IMR-90 (cell line): ENCODE measurements at regions not wholly inside any gene's neighbourhood (a gene's known extent, or its start where the extent isn't known, plus 50 kb on each side); places are given as distances from the start of the nearest gene placed in this dataset.

ENCODE experiments used
- ATAC-seq: fragments of 200-7000 bp; cut with Tn5 transposase; 2 replicates; pipeline ENCODE4 v1.9.1; 2020; ENCODE audit warnings: low read depth, mild to moderate bottlenecking, moderate library complexity
- BruUV-seq: library from RNA; stranded (reverse); fragments of 400-500 nt; replicated peaks from 2 replicates; lab custom pipeline; 2021; lab: Mats Ljungman, UMichigan
- CTCF ChIA-PET: fragments of 300-600 bp; formaldehyde crosslinking; extraction: SDS; loops from one replicate; lab custom pipeline; 2021; ENCODE audit warnings: antibody characterized with exemption; lab: Yijun Ruan, JAX
- POLR2A ChIA-PET: fragments of 300-600 bp; sonication (Branson Sonifier 250); formaldehyde crosslinking; loops from one replicate; lab custom pipeline; 2022; ENCODE audit warnings: antibody characterized with exemption; ENCODE audit not compliant: unreplicated experiment; lab: Charles Lee
- DNase-seq: peaks from one replicate; pipeline ENCODE4 v3.0.0; 2013
- H2AFZ ChIP-seq: replicated peaks from 2 replicates; pipeline ENCODE3; 2013; ENCODE audit warnings: low read length, mild to moderate bottlenecking; ENCODE audit not compliant: poor library complexity
- H2AK5ac ChIP-seq: 2 replicates; pipeline ENCODE4 v1.6.1; 2013; ENCODE audit warnings: low read depth, low read length, inconsistent platforms
- H2AK9ac ChIP-seq: replicated peaks from 2 replicates; pipeline ENCODE3; 2013; ENCODE audit warnings: mild to moderate bottlenecking, low read depth, low read length, moderate library complexity; ENCODE audit not compliant: poor library complexity
- H2BK120ac ChIP-seq: 2 replicates; pipeline ENCODE4 v1.6.1; 2013; ENCODE audit warnings: low read depth, low read length, inconsistent platforms
- H2BK15ac ChIP-seq: 3 replicates; pipeline ENCODE4 v1.6.1; 2013; ENCODE audit warnings: low read depth, low read length, inconsistent platforms
- H2BK20ac ChIP-seq: 2 replicates; pipeline ENCODE4 v1.6.1; 2013; ENCODE audit warnings: low read depth, mild to moderate bottlenecking, inconsistent platforms, low read length, moderate library complexity
- H2BK5ac ChIP-seq: 2 replicates; pipeline ENCODE4 v1.6.1; 2013; ENCODE audit warnings: mild to moderate bottlenecking, low read depth, low read length, inconsistent platforms; ENCODE audit not compliant: poor library complexity, severe bottlenecking
- H3K14ac ChIP-seq: replicated peaks from 2 replicates; pipeline ENCODE4 v1.6.1; 2013; ENCODE audit warnings: low read depth, low read length, inconsistent platforms
- H3K18ac ChIP-seq: 2 replicates; pipeline ENCODE4 v1.6.1; 2013; ENCODE audit warnings: low read depth, low read length, control low read depth
- H3K23ac ChIP-seq: 2 replicates; pipeline ENCODE4 v1.6.1; 2013; ENCODE audit warnings: low read depth, low read length, inconsistent platforms
- H3K27ac ChIP-seq: 2 replicates; pipeline ENCODE4 v1.5.1; 2013; ENCODE audit warnings: mild to moderate bottlenecking, control low read depth, low read length; ENCODE audit not compliant: insufficient read depth
- H3K27me3 ChIP-seq: 2 replicates; pipeline ENCODE4 v1.6.1; 2013; ENCODE audit warnings: low read length; ENCODE audit not compliant: control insufficient read depth, insufficient read depth
- H3K36me3 ChIP-seq: 2 replicates; pipeline ENCODE4 v1.6.1; 2013; ENCODE audit warnings: low read length, mixed read lengths; ENCODE audit not compliant: control insufficient read depth, insufficient read depth
- H3K4ac ChIP-seq: 2 replicates; pipeline ENCODE4 v1.6.1; 2013; ENCODE audit warnings: low read depth, low read length, inconsistent platforms
- H3K4me1 ChIP-seq: 2 replicates; pipeline ENCODE4 v1.6.1; 2013; ENCODE audit warnings: low read length, mixed read lengths; ENCODE audit not compliant: control insufficient read depth, insufficient read depth
- H3K4me2 ChIP-seq: 2 replicates; pipeline ENCODE4 v1.6.1; 2013; ENCODE audit warnings: low read depth, mild to moderate bottlenecking, control low read depth, low read length, moderate library complexity
- H3K4me3 ChIP-seq: 2 replicates; pipeline ENCODE4 v1.5.1; 2013; ENCODE audit warnings: low read depth, mild to moderate bottlenecking, control low read depth, low read length, moderate library complexity; ENCODE audit not compliant: insufficient read depth
- H3K56ac ChIP-seq: 2 replicates; pipeline ENCODE4 v1.6.1; 2013; ENCODE audit warnings: low read length, inconsistent platforms; ENCODE audit not compliant: insufficient read depth; ENCODE audit errors: extremely low read depth
- H3K79me1 ChIP-seq, 2 experiments: 2 replicates each; pipeline ENCODE4 v1.6.1; 2013; ENCODE audit warnings: low read length in 2 of 2, inconsistent platforms in 1 of 2, low read depth in 1 of 2
- H3K9ac ChIP-seq: 2 replicates; pipeline ENCODE4 v1.6.1; 2013; ENCODE audit warnings: low read depth, low read length, control low read depth
- H3K9me1 ChIP-seq: 2 replicates; pipeline ENCODE4 v1.6.1; 2013; ENCODE audit warnings: low read length, inconsistent platforms; ENCODE audit not compliant: insufficient read depth
- H3K9me3 ChIP-seq: 2 replicates; pipeline ENCODE4 v1.6.1; 2013; ENCODE audit warnings: low read length; ENCODE audit not compliant: control insufficient read depth, insufficient read depth
- H4K20me1 ChIP-seq: 2 replicates; pipeline ENCODE4 v1.6.1; 2013; ENCODE audit warnings: low read length, inconsistent platforms; ENCODE audit not compliant: insufficient read depth
- H4K5ac ChIP-seq: 2 replicates; pipeline ENCODE4 v1.6.1; 2013; ENCODE audit warnings: mild to moderate bottlenecking, low read depth, low read length, control low read depth
- H4K8ac ChIP-seq, 2 experiments: 2 replicates each; pipeline ENCODE4 v1.6.1; 2013; ENCODE audit warnings: low read depth in 2 of 2, low read length in 2 of 2, control low read depth in 1 of 2, inconsistent platforms in 1 of 2
- H4K91ac ChIP-seq: 2 replicates; pipeline ENCODE4 v1.6.1; 2013; ENCODE audit warnings: low read depth, low read length, inconsistent platforms; ENCODE audit not compliant: insufficient read depth
- MAFK ChIP-seq: IDR thresholded peaks from 2 replicates; pipeline ENCODE4 v1.6.1; 2012; ENCODE audit warnings: low read depth, low read length, improper control_type of control experiment
- POLR2A ChIP-seq: IDR thresholded peaks from 2 replicates; pipeline ENCODE4 v1.6.1; 2012; ENCODE audit warnings: mild to moderate bottlenecking, low read depth, low read length
- SMC3 ChIP-seq: fragments of 150-350 bp; IDR thresholded peaks from 2 replicates; pipeline ENCODE4 v1.6.1; 2016; ENCODE audit warnings: low read depth, mild to moderate bottlenecking, antibody characterized with exemption, low read length, moderate library complexity
- USF2 ChIP-seq: fragments of 150-350 bp; IDR thresholded peaks from 2 replicates; pipeline ENCODE4 v1.6.1; 2017; ENCODE audit warnings: mild to moderate bottlenecking, antibody characterized with exemption, low read length, low read depth
- WGBS, 2 experiments: methylation state at CpG; one replicate each; pipeline versions ENCODE4 v1.1.5 to v1.1.7; 2013; ENCODE audit warnings: missing lambda C conversion rate in 2 of 2; ENCODE audit not compliant: insufficient read length in 1 of 2; ENCODE audit errors: extremely low coverage in 2 of 2; 5-methylcytosine and 5-hydroxymethylcytosine counted together
- dilution Hi-C: fragments of 300-500 bp; cut with HindIII; formaldehyde crosslinking; loops from one replicate; pipeline ENCODE4 v1.14.3; 2018; ENCODE audit warnings: low sequenced_read_pairs; ENCODE audit not compliant: unreplicated experiment
- in situ Hi-C: fragments of 300-500 bp; cut with MboI; formaldehyde crosslinking; loops from 3 replicates; pipeline ENCODE4 v1.14.3; 2019; ENCODE audit warnings: low sequenced_read_pairs, inconsistent platforms, mixed read lengths
- intact Hi-C: fragments of 100-400 bp; cut with micrococcal nuclease; formaldehyde crosslinking; loops from 2 replicates; pipeline ENCODE4 v1.10.0; 2022

- Histone ChIP-seq H3K4me2 (no peak overlapping the region), H3K18ac (no peak overlapping the region), H3K9me3 (0 out of 2 replicates have a peak, but pooled peaks cover 2% of the 10 kb centered on the region), H3K9ac (no peak overlapping the region), H3K27me3 (no peaks in the 10 kb centered on the region), H3K9me1 (no peaks in the 10 kb centered on the region), H3K4me1 (peaks cover 4% of the 10 kb centered on the region; the same call in 1 of the 2 replicates), H3K4ac (no peak overlapping the region), H3K4me3 (no peak overlapping the region), H4K91ac (no peak overlapping the region), H3K23ac (no peak overlapping the region), H3K79me1 (no peaks in the 10 kb centered on the region), H3K36me3 (no peaks in the 10 kb centered on the region), H3K14ac (no peak overlapping the region), H2BK5ac (no peak overlapping the region), H4K8ac (no peak overlapping the region), H4K5ac (no peak overlapping the region; the same call in 1 of the 2 replicates), H2AK9ac (no peak overlapping the region), H2BK20ac (no peak overlapping the region), H2AFZ (no peak overlapping the region), H2BK120ac (no peak overlapping the region), H2BK15ac (no peak overlapping the region), H4K20me1 (no peaks in the 10 kb centered on the region), H3K27ac (no peak overlapping the region), H2AK5ac (no peak overlapping the region), H3K56ac (no peak overlapping the region)
- no TSS peak for BruUV-seq
- intact Hi-C loops (no loop called here), dilution Hi-C loops (no loop called here), in situ Hi-C loops (no loop called here)
- TF ChIP-seq POLR2A = no peak
- TF ChIP-seq USF2 = no peak
- no peak for TF ChIP-seq MAFK
- TF ChIP-seq SMC3 = no peak
- ChIA-PET POLR2A (interaction anchor here (0.6 kb wide), 1 partner anchor 250 kb away, joined by 3 read pairs; no protein-coding TSS in a partner anchor), CTCF (interaction anchor here (1.1 kb wide), 1 partner anchor 270 kb away, joined by 3 read pairs; no protein-coding TSS in a partner anchor)
- WGBS, 2 experiments = no CpG with 5 or more reads among the region's 3 CpGs
- no peak for DNase-seq
- ATAC-seq = no peak
Observed at GRCh38 chr6:55666037-55666436, 87.0 kb upstream of the HMGCLL1 start.
